Astrocyte of the spinal cord (primary cell): ENCODE measurements at regions not wholly inside any gene's neighbourhood (a gene's known extent, or its start where the extent isn't known, plus 50 kb on each side); places are given as distances from the start of the nearest gene placed in this dataset.

ENCODE experiments used
- DNase-seq: peaks from one replicate; pipeline ENCODE4 v3.0.0; 2011; ENCODE audit warnings: low read depth, low spot score
- H3K4me3 ChIP-seq: 2 replicates; pipeline ENCODE4 v1.5.1; 2011; ENCODE audit warnings: low read depth, mild to moderate bottlenecking, low read length, moderate library complexity
- CTCF ChIP-seq: IDR thresholded peaks from 2 replicates; pipeline ENCODE4 v1.5.1; 2012; ENCODE audit warnings: low read depth, mild to moderate bottlenecking, low read length, inconsistent platforms
- in situ Hi-C: cut with HindIII; loops from 2 replicates; pipeline ENCODE4 v1.10.0; 2017; ENCODE audit warnings: low sequenced_read_pairs

GRCh38 chr4:114187592-114187991 lies 208.1 kb upstream of the ARSJ start:
- in situ Hi-C loops: no loop called here
- no peak overlapping the region for H3K4me3 ChIP-seq
- no peak for TF ChIP-seq CTCF
- no peak for DNase-seq

- no peak overlapping the region for H3K4me3 ChIP-seq
- TF ChIP-seq CTCF: no peak
- in situ Hi-C loops: no loop called here
- no peak for DNase-seq
Measured at GRCh38 chr4:114191496-114191895, 212.0 kb upstream of the ARSJ start.

GRCh38 chr4:114192854-114193253 lies 213.4 kb upstream of the ARSJ start:
- in situ Hi-C loops: no loop called here
- DNase-seq: no peak
- no peak overlapping the region for H3K4me3 ChIP-seq
- TF ChIP-seq CTCF: no peak

- in situ Hi-C loops: no loop called here
- no peak overlapping the region for H3K4me3 ChIP-seq
- TF ChIP-seq CTCF: no peak
- no peak for DNase-seq
Measured at GRCh38 chr4:114193624-114194399, 214.4 kb upstream of the ARSJ start.

GRCh38 chr4:114196606-114197005 lies 217.2 kb upstream of the ARSJ start:
- DNase-seq: no peak
- in situ Hi-C loops: no loop called here
- H3K4me3 ChIP-seq: no peak overlapping the region
- TF ChIP-seq CTCF: no peak

GRCh38 chr4:114200026-114200425 lies 220.6 kb upstream of the ARSJ start:
- DNase-seq: no peak
- no peak overlapping the region for H3K4me3 ChIP-seq
- TF ChIP-seq CTCF: no peak
- in situ Hi-C loops: no loop called here
